MCF 10A (cell line): ENCODE measurements at regions not wholly inside any gene's neighbourhood (a gene's known extent, or its start where the extent isn't known, plus 50 kb on each side); places are given as distances from the start of the nearest gene placed in this dataset.

Experiments used
- BruUV-seq: library from RNA; stranded (reverse); fragments of 400-500 nt; replicated peaks from 2 replicates; lab custom pipeline; 2021; lab: Mats Ljungman, UMichigan
- CTCF ChIA-PET: fragments of 300-600 bp; sonication (Branson Sonifier 250); formaldehyde crosslinking; extraction: SDS; loops from one replicate; lab custom pipeline; 2021; ENCODE audit warnings: antibody characterized with exemption, inconsistent platforms; lab: Yijun Ruan, JAX
- POLR2A ChIA-PET: fragments of 300-600, 350-650 bp; sonication (Branson Sonifier 250); formaldehyde crosslinking; extraction: SDS; loops from one replicate; lab custom pipeline; 2020; ENCODE audit warnings: antibody characterized with exemption, inconsistent platforms; lab: Yijun Ruan, JAX
- DNase-seq: peaks from one replicate; pipeline ENCODE4 v3.0.0-alpha.2; 2018; ENCODE audit not compliant: unreplicated experiment
- H3K27ac Mint-ChIP-seq: one replicate; pipeline ENCODE4 v1.8.0; 2022; ENCODE audit warnings: mild to moderate bottlenecking, low read depth, mixed read lengths; ENCODE audit not compliant: unreplicated experiment
- H3K27me3 Mint-ChIP-seq: one replicate; pipeline ENCODE4 v1.8.0; 2022; ENCODE audit warnings: mixed read lengths; ENCODE audit not compliant: insufficient read depth, unreplicated experiment
- H3K36me3 Mint-ChIP-seq: one replicate; pipeline ENCODE4 v1.8.0; 2022; ENCODE audit warnings: mild to moderate bottlenecking, moderate library complexity, mixed read lengths; ENCODE audit not compliant: insufficient read depth, unreplicated experiment
- H3K4me1 Mint-ChIP-seq: one replicate; pipeline ENCODE4 v1.8.0; 2022; ENCODE audit warnings: mixed read lengths; ENCODE audit not compliant: insufficient read depth, unreplicated experiment
- H3K4me3 Mint-ChIP-seq: one replicate; pipeline ENCODE4 v1.8.0; 2022; ENCODE audit warnings: mild to moderate bottlenecking, moderate library complexity, mixed read lengths; ENCODE audit not compliant: unreplicated experiment
- H3K9me3 Mint-ChIP-seq: one replicate; pipeline ENCODE4 v1.8.0; 2022; ENCODE audit warnings: mixed read lengths; ENCODE audit not compliant: unreplicated experiment
- CTCF ChIP-seq: fragments of 200-600 bp; IDR thresholded peaks from one replicate; pipeline ENCODE4 v1.8.0; 2022; ENCODE audit warnings: antibody characterized with exemption, mild to moderate bottlenecking; ENCODE audit not compliant: unreplicated experiment
- intact Hi-C: fragments of 100-400 bp; cut with micrococcal nuclease; formaldehyde crosslinking; loops from 2 replicates; pipeline ENCODE4 v1.14.1; 2022

- no peaks in the 10 kb centered on the region for H3K9me3 Mint-ChIP-seq
- no peaks in the 10 kb centered on the region for H3K4me1 Mint-ChIP-seq
- ChIA-PET CTCF (interaction anchor here (1.1 kb wide), 1 partner anchor 51 kb away, joined by 3 read pairs; no protein-coding TSS in a partner anchor), POLR2A (interaction anchor here (0.6 kb wide), 1 partner anchor 15 kb away, joined by 3 read pairs; no protein-coding TSS in a partner anchor)
- H3K4me3 Mint-ChIP-seq = no peak overlapping the region
- H3K36me3 Mint-ChIP-seq = no peaks in the 10 kb centered on the region
- peaks cover 57% of the 10 kb centered on the region for H3K27me3 Mint-ChIP-seq
- intact Hi-C loops = no loop called here
- no TSS peak for BruUV-seq
- H3K27ac Mint-ChIP-seq = no peak overlapping the region
- no peak for TF ChIP-seq CTCF
- DNase-seq = no peak
Measured at GRCh38 chr1:112285746-112286145, 110.3 kb upstream of the CTTNBP2NL start.

GRCh38 chr1:112296908-112297307, 99.1 kb upstream of the CTTNBP2NL start:
- Mint-ChIP-seq H3K27ac (no peak overlapping the region), H3K4me1 (peaks cover 5% of the 10 kb centered on the region), H3K9me3 (no peaks in the 10 kb centered on the region), H3K36me3 (no peaks in the 10 kb centered on the region), H3K27me3 (no peaks in the 10 kb centered on the region), H3K4me3 (no peak overlapping the region)
- no TSS peak for BruUV-seq
- TF ChIP-seq CTCF = no peak
- CTCF ChIA-PET = interaction anchor here (0.6 to 5.0 kb wide), 8 partner anchors 9 to 83 kb away, joined by 3 to 48 read pairs (median 4); no protein-coding TSS in a partner anchor
- no peak for DNase-seq
- intact Hi-C loops = no loop called here
- POLR2A ChIA-PET = interaction anchor here (0.7 to 1.2 kb wide), 2 partner anchors 40 to 73 kb away, joined by 3 read pairs; no protein-coding TSS in a partner anchor

- Mint-ChIP-seq H3K4me1 (peaks cover 5% of the 10 kb centered on the region), H3K27ac (no peak overlapping the region), H3K36me3 (no peaks in the 10 kb centered on the region), H3K9me3 (no peaks in the 10 kb centered on the region), H3K27me3 (no peaks in the 10 kb centered on the region), H3K4me3 (no peak overlapping the region)
- BruUV-seq = no TSS peak
- ChIA-PET CTCF (interaction anchor here (0.6 to 5.0 kb wide), 9 partner anchors 10 to 83 kb away, joined by 3 to 48 read pairs (median 7); no protein-coding TSS in a partner anchor), POLR2A (interaction anchor here (1.2 kb wide), 1 partner anchor 39 kb away, joined by 3 read pairs; no protein-coding TSS in a partner anchor)
- TF ChIP-seq CTCF = no peak
- intact Hi-C loops = no loop called here
- DNase-seq = peak; percentile 38
Measured at GRCh38 chr1:112297536-112297935, 98.5 kb upstream of the CTTNBP2NL start.

GRCh38 chr1:112298558-112298957, 97.5 kb upstream of the CTTNBP2NL start:
- Mint-ChIP-seq H3K4me3 (no peak overlapping the region), H3K27ac (no peak overlapping the region), H3K36me3 (no peaks in the 10 kb centered on the region), H3K9me3 (no peaks in the 10 kb centered on the region), H3K27me3 (no peaks in the 10 kb centered on the region), H3K4me1 (peaks cover 5% of the 10 kb centered on the region)
- DNase-seq = peak; percentile 76
- intact Hi-C loops = loop anchor here (2.0 kb wide), 2 partner anchors 38 to 70 kb away; no protein-coding TSS in a partner anchor
- CTCF ChIA-PET = interaction anchor here (0.6 to 5.5 kb wide), 38 partner anchors 9 to 804 kb away, joined by 3 to 93 read pairs (median 5); no protein-coding TSS in a partner anchor
- POLR2A ChIA-PET = interaction anchor here (0.6 to 1.9 kb wide), 3 partner anchors 13 to 71 kb away, joined by 3 to 9 read pairs (median 4); no protein-coding TSS in a partner anchor
- peak; percentile 83 for TF ChIP-seq CTCF
- no TSS peak for BruUV-seq
